NB4 (cell line): ENCODE measurements at regions not wholly inside any gene's neighbourhood (a gene's known extent, or its start where the extent isn't known, plus 50 kb on each side); places are given as distances from the start of the nearest gene placed in this dataset.

ENCODE experiments used
- MYC ChIP-seq: IDR thresholded peaks from 2 replicates; pipeline ENCODE4 v1.6.1; 2011; ENCODE audit warnings: low read depth, low read length
- POLR2A ChIP-seq: IDR thresholded peaks from 2 replicates; pipeline ENCODE4 v1.6.1; 2011; ENCODE audit warnings: mild to moderate bottlenecking; ENCODE audit not compliant: insufficient read length; ENCODE audit errors: extremely low read depth
- TF ChIP-seq, protein P1 (sequence below): IDR thresholded peaks from one replicate; pipeline ENCODE4 v1.5.1; 2012; ENCODE audit warnings: low read depth, low read length
- TF ChIP-seq, protein P2 (sequence below): IDR thresholded peaks from 2 replicates; pipeline ENCODE4 v1.6.1; 2011; ENCODE audit warnings: low read depth, low read length

GRCh38 chr6:138681627-138682026 lies 91.9 kb upstream of the CCDC28A start:
- TF ChIP-seq, protein P1, sequence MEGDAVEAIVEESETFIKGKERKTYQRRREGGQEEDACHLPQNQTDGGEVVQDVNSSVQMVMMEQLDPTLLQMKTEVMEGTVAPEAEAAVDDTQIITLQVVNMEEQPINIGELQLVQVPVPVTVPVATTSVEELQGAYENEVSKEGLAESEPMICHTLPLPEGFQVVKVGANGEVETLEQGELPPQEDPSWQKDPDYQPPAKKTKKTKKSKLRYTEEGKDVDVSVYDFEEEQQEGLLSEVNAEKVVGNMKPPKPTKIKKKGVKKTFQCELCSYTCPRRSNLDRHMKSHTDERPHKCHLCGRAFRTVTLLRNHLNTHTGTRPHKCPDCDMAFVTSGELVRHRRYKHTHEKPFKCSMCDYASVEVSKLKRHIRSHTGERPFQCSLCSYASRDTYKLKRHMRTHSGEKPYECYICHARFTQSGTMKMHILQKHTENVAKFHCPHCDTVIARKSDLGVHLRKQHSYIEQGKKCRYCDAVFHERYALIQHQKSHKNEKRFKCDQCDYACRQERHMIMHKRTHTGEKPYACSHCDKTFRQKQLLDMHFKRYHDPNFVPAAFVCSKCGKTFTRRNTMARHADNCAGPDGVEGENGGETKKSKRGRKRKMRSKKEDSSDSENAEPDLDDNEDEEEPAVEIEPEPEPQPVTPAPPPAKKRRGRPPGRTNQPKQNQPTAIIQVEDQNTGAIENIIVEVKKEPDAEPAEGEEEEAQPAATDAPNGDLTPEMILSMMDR, result no peak
- TF ChIP-seq POLR2A, result no peak
- no peak for TF ChIP-seq MYC
- TF ChIP-seq, protein P2, sequence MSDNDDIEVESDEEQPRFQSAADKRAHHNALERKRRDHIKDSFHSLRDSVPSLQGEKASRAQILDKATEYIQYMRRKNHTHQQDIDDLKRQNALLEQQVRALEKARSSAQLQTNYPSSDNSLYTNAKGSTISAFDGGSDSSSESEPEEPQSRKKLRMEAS, result no peak
